ENCODE measurements at regions not wholly inside any gene's neighbourhood (a gene's known extent, or its start where the extent isn't known, plus 50 kb on each side); places are given as distances from the start of the nearest gene placed in this dataset.

DNA sequence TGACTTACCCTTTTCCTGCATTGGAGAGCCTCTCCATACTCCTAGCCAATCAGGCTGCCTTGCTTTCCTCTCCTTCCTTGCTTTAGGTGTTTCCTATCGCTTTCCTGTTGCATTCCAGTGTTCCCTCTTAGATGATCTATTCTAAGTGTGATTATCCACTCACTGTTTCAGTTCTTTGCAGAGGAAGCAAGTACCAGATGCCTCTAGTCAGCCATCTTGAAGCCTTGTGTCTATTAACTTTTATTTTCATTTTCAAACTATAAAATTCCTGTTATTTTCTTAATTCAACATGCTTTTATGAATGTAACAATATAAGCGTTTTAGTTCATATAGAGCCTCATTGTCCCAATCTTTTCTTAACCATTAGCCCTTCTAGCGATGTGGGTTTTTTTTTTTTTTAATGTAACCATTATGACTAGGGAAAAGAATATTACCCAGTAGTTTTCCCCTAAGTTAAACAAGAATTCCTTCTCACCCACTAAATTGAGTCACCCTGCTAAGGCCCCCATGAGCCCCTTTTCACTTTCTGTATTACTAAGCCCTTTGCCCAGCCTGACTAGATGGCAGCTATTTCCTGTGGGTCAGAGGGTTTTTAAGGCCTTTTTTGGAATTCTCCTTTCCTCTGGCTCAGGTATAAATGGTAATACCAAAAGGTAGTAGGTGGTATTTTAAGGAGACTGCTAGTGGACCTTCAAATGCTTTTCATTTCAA lies 229.4 kb upstream of the CTNNB1 start:
- in situ Hi-C loops (cut with MboI; ENCODE audit: low sequenced_read_pairs in 4 of 4) (no loop called here), intact Hi-C loops (cut with DNase I; ENCODE audit: low total_unique reads) (no loop called here)
- Histone ChIP-seq H3K36me3 (no peaks in the 10 kb centered on the region), H3K27ac (no peak overlapping the region), H3K9me3 (no peaks in the 10 kb centered on the region), H3K27me3 (no peaks in the 10 kb centered on the region), H3K4me3 (no peak overlapping the region), H3K4me1 (peaks cover 11 to 20% of the 10 kb centered on the region in 2 donors)
- no peak for ATAC-seq
- TF ChIP-seq POLR2A (IDR thresholded peaks at IDR 0.05): no peak
- TF ChIP-seq CTCF (IDR thresholded peaks at IDR 0.05 in 4 of 5, conservative IDR thresholded peaks at IDR 0.05 in 1 of 5): no peak
- no peak for DNase-seq

- Histone ChIP-seq H3K27me3 (no peaks in the 10 kb centered on the region), H3K36me3 (no peaks in the 10 kb centered on the region), H3K27ac (peak overlapping the region; percentile 56 to 66 (median 62)), H3K4me1 (peaks cover 11 to 32% of the 10 kb centered on the region in 2 donors), H3K4me3 (no peak overlapping the region), H3K9me3 (no peaks in the 10 kb centered on the region)
- TF ChIP-seq CTCF (IDR thresholded peaks at IDR 0.05 in 4 of 5, conservative IDR thresholded peaks at IDR 0.05 in 1 of 5): no peak
- TF ChIP-seq POLR2A (IDR thresholded peaks at IDR 0.05): no peak
- in situ Hi-C loops (cut with MboI; ENCODE audit: low sequenced_read_pairs in 4 of 4) (no loop called here), intact Hi-C loops (cut with DNase I; ENCODE audit: low total_unique reads) (no loop called here)
- ATAC-seq: peak; percentile 91 to 92
- peak; percentile 57 to 75 for DNase-seq
Measured at GRCh38 chr3:40971191-40972168, 227.8 kb upstream of the CTNNB1 start.

GRCh38 chr3:40972350-40972749 lies 227.0 kb upstream of the CTNNB1 start:
- in situ Hi-C loops (cut with MboI; ENCODE audit: low sequenced_read_pairs in 4 of 4) (no loop called here), intact Hi-C loops (cut with DNase I; ENCODE audit: low total_unique reads) (no loop called here)
- ATAC-seq (no peak), DNase-seq (no peak)
- no peak overlapping the region for H3K4me3 ChIP-seq
- TF ChIP-seq CTCF (IDR thresholded peaks at IDR 0.05 in 4 of 5, conservative IDR thresholded peaks at IDR 0.05 in 1 of 5) (no peak), POLR2A (IDR thresholded peaks at IDR 0.05) (no peak)
- H3K36me3 ChIP-seq: no peaks in the 10 kb centered on the region
- H3K27me3 ChIP-seq: no peaks in the 10 kb centered on the region
- peaks cover 11 to 33% of the 10 kb centered on the region in 2 donors for H3K4me1 ChIP-seq
- peak overlapping the region in 3 of 4 donors; percentile 59 to 66 (median 65) for H3K27ac ChIP-seq
- no peaks in the 10 kb centered on the region for H3K9me3 ChIP-seq

GRCh38 chr3:40973141-40973540 lies 226.2 kb upstream of the CTNNB1 start:
- no peak for ATAC-seq

More at GRCh38 chr3:40973141-40973540, 226.2 kb upstream of the CTNNB1 start:
- DNase-seq: no peak
- in situ Hi-C loops (cut with MboI; ENCODE audit: low sequenced_read_pairs in 4 of 4) (no loop called here), intact Hi-C loops (cut with DNase I; ENCODE audit: low total_unique reads) (no loop called here)
- no peak overlapping the region for H3K27ac ChIP-seq
- peaks cover 11 to 33% of the 10 kb centered on the region in 2 donors for H3K4me1 ChIP-seq
- H3K4me3 ChIP-seq: no peak overlapping the region
- H3K9me3 ChIP-seq: no peaks in the 10 kb centered on the region
- no peaks in the 10 kb centered on the region for H3K27me3 ChIP-seq
- TF ChIP-seq CTCF (IDR thresholded peaks at IDR 0.05 in 4 of 5, conservative IDR thresholded peaks at IDR 0.05 in 1 of 5): no peak
- TF ChIP-seq POLR2A (IDR thresholded peaks at IDR 0.05): no peak
- no peaks in the 10 kb centered on the region for H3K36me3 ChIP-seq
